Inflammatory macrophage (primary cell): ENCODE measurements at regions not wholly inside any gene's neighbourhood (a gene's known extent, or its start where the extent isn't known, plus 50 kb on each side); places are given as distances from the start of the nearest gene placed in this dataset.

Experiments used
- DNase-seq, 2 donors: peaks; one replicate each; pipeline ENCODE4 v3.0.0-alpha.2; 2020 to 2022

- no peak for DNase-seq
These were observed 56.5 kb upstream of the BCAT1 start for GRCh38 chr12:25005376-25005775.

GRCh38 chr12:25004447-25004846, 55.5 kb upstream of the BCAT1 start:
- no peak for DNase-seq

GRCh38 chr12:25001311-25001710, 52.4 kb upstream of the BCAT1 start:
- no peak for DNase-seq
